SK-N-MC (cell line): ENCODE measurements at regions not wholly inside any gene's neighbourhood (a gene's known extent, or its start where the extent isn't known, plus 50 kb on each side); places are given as distances from the start of the nearest gene placed in this dataset.

ENCODE experiments used
- EZH2 ChIP-seq: fragments of 200-600 bp; sonication (generic); IDR thresholded peaks from one replicate; pipeline ENCODE4 v1.6.1; 2017; ENCODE audit warnings: antibody characterized with exemption
- POLR2AphosphoS5 ChIP-seq: IDR thresholded peaks from 2 replicates; pipeline ENCODE4 v1.6.1; 2012; ENCODE audit warnings: mild to moderate bottlenecking, low read depth, low read length, borderline replicate concordance

- TF ChIP-seq POLR2AphosphoS5 (no peak), EZH2 (no peak)
Measured at GRCh38 chr11:49432242-49432848, 223.9 kb upstream of the FOLH1 start.
